ENCODE measurements at regions not wholly inside any gene's neighbourhood (a gene's known extent, or its start where the extent isn't known, plus 50 kb on each side); places are given as distances from the start of the nearest gene placed in this dataset.
"Not testable (repeated sequence)": the region's sequence is repeated elsewhere in the genome, so short reads cannot be mapped to it uniquely, and the experiment has no call there.

DNA sequence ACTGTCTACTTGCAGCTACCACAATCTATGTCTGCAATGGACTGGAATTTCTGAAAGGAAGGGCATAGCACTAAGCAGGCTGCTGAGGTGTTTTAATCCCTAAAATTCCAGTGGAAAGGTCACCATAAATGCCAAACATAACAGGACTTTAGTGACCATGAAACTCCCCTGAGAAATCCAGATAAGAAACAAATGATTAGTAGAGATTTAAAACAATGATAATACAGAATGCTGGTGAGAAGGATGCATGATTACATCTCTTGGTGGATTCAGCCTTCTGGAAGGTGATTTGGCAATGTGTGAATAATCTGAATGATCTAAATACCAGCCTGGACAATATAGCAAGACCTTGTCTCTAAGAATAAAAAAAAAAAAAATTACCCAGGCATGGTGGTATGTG is 475.0 kb upstream of the CBLB start:
- no peak for DNase-seq (ENCODE audit: low read depth)

DNA sequence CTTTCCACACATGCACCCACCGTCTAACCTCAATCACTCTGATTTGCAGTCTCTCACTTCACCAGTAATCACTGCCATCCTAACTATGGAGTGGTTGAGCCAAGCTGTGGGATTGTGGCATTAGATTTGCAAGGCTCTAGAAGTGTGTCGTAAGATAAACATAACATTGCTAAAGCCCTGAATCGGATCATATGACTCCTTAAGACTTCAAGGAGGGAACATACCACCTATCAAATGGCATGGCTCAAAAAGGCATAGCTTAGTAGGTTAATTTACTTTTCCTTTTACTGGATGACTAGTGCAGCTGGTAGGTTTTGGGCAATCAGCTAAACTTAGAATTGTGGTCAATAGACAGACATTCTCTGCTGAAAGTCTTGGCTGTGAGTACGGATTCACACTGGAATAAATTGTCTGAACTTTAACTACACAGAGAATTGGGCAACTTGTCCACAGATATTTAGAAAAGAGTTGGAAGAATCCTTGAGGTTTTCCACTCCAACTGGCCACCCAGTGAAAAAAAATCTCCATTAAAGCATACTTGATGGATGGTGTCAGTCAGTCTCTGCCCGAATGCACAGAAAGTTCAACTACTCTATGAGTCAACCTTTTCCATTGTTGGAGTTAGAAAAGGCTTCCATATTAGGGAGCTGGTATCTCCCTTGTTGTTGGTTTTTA is 476.7 kb upstream of the CBLB start:
- peak; percentile 100 for DNase-seq (ENCODE audit: low read depth)

DNA sequence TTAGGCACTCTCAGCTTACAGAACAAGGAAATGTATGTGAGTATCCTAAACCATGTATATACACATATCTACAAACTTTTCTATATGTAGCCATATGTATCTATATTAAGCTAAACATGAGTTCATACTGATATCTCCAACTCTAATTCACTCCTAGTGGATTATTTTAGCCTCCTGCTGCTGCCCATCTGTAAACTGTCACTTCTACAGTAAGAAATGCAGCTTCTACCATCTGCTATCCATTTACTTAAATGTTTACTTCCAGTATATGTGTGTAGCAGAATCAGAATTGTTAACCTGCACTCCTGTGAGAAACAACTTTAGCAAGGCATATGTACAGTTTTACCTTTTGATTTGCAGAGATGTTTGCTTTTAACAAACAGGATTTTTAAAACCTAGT is 478.5 kb upstream of the CBLB start:
- no peak for DNase-seq (ENCODE audit: low read depth)

DNA sequence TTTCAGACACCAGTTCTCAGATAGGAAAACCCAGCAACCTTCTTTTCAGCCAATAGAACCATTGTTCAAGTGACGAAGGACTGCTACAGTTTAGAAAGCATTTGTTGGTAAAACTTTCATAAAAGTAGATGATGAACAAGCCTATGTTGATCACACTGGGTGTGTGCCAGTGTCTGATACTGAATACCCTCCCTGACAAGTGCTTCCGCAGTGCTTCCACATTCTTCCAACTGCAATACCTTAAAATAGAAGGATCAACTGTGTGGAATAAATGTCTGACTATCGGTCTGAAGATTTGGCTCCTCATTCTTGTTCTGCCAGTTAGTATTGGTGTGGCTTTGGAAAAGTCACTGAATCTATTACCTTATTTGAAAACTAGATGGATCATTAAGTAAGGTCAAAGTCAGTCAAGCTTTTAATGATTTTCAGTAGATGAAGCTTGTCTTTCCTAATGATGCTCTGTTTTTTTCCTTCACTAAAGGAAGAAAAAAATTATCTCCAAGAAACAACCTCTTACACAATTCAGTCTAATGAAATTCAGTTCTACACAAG is 479.4 kb upstream of the CBLB start:
- DNase-seq (ENCODE audit: low read depth): peak; percentile 95

DNA sequence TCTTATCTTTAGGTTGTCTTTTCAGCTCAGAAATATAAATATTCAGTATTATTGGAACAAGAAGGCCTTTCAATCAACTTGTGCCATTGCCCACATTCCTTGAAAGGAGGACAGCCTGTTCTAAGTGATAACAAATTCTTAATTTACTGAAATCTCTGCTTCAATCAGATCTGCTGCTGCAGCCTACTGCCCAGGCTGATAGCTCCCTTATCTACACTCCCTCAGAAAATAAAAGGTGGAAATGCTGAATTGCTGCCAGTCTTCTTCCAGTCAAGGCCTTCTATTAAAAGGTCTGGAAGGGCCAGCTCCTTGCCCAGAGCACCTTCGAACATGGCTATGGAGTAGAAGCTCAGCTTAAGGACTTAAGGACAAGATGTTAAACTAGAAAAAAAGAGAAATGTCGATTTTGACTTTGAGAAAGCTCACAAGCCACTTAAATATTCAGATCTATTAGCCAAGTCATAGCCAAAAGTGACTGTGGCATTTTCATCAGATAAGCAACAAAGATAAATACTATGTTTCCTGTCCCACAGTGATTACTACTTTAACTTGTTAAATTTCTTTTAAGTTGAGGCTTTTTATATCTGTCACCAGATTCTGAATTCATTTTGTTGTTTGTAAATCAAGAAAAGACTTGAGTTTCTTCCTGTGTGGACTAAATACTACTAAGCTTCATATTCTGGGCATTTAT is 480.5 kb upstream of the CBLB start:
- DNase-seq (ENCODE audit: low read depth): no peak

DNA sequence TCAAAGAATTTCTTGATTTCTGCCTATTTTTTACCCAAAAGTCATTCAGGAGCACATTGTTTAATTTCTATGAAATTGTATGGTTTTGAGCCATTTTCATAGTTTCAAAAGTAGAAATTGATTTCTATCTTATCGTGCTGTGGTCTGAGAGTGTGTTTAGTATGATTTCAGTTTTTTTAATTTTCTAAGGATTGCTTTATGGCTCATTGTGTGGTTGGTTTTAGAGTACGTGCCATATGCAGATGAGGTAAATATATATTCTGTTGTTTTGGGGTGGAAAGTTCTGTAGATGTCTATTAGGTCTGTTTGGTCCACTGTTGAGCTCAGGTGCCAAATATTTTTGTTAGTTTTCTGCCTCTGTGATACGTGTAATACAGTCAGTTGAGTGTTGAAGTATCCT is 487.1 kb upstream of the CBLB start:
- no peak for DNase-seq (ENCODE audit: low read depth)

DNA sequence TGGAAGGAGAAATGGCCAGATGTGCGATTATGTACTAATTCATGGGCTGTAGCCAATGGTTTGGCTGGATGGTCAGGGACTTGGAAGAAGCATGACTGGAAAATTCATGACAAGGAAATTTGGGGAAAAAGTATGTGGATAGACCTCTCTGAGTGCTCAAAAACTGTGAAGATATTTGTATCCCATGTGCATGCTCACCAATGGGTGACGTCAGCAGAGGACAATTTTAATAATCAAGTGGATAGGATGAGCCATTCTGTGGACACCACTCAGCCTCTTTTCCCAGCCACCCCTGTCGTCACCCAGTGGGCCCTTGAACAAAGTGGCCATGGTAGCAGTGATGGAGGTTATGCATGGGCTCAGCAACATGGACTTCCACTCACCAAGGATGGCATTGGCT is 490.9 kb upstream of the CBLB start:
- DNase-seq (ENCODE audit: low read depth): no peak

DNA sequence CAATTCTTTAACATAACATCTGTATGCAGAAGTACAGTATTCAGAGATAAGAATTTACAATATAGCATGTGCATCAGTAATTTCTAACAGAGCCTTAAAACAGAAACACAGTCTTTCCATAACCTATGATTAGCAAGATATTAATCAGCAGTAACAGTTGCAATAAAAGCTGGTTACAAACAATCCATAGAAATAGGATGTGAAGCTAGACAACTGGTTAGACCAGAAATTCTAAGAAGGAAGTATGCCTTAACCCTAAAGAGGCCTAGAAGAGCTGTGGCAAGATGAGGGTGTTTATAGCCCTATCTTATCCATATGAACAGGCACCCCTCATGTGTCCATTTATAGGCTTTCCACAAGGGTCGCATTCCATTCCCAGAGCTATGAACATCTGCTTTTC is 492.1 kb upstream of the CBLB start:
- DNase-seq (ENCODE audit: low read depth): not testable (repeated sequence)

DNA sequence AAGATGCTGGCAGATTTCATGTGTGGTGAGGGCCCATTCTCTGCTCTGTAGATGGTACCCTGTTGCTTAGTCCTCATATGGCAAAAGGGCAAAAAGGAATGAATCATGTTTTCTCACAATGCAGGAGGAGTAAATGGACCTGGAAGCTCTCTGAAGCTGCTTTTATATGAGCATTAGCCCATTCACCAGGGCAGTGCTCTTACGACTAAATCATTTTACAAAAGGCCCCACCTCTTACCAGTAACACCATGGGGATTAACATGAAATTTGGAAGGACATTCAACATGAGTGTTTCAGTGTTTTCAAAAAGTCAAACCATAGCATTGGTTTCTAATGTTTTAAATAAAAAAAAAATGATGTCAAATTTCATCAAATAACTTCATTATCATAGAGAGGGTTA is 495.7 kb upstream of the CBLB start:
- DNase-seq (ENCODE audit: low read depth): no peak

DNA sequence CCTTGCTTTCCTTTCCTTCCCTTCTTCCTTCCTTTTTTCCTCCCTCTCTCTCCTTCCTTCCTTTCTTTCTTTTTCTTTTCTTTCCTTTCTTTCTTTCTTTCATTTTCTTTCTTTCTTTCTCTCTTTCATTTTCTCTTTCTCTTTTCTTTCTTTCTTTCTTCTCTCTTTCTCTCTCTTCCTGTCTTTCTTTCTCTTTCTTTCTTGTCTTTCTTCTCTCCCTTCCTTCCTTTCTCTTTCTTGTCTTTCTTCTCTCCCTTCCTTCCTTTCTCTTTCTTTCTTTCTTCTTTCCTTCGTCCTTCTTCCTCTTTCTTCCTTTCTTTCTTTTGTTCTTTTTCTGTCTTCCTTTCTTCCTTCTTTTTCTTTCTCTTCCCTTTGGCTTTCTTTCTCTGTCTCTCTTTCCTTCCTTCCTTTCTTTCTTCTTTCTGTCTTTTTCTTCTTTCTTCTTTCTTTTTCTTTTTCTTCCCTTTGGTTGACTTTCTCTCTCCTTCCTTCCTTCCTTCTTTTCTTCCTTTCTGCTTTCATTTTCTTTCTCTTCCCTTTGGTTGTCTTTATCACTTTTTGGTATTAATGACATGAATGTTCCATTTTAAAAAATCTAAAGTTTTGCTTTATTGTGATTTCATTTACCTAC is 496.4 kb upstream of the CBLB start:
- DNase-seq (ENCODE audit: low read depth): no peak

DNA sequence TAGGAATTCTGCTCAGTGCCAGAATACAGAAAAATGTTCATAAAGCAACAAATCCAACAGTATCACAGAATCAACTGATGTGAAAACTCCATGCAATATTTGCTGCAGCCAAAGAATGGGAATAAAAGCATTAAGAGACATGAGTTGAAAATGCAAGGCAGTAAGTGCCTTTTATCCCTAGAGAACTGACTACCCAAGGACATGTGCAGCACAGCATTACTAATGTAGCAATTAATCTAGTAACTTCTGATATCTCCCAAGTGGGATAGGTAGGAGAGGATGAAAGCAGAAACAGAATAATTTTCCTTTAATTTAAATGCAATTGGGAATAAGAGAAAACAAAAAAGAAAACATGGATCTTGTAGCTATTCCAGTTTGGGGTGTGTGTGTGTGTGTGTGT is 497.5 kb upstream of the CBLB start:
- no peak for DNase-seq (ENCODE audit: low read depth)

DNA sequence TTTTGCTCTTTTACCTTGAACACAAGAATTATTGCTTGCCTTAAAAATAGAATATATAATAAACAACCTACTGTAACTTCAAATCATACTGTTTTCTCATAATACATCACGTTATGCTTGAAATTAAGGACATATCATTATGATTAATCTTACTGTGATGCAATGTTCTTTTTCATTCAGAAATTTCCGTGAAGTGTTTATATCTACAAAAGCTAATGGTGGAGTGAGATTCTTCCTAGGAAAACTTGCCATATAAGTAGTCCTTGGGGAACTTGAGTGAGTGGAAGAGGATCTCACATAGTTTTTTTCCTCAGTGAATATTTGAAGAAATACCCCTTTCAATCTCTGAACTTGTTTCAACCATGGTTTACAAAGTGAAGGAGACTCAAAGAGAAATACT is 498.7 kb upstream of the CBLB start:
- no peak for DNase-seq (ENCODE audit: low read depth)

DNA sequence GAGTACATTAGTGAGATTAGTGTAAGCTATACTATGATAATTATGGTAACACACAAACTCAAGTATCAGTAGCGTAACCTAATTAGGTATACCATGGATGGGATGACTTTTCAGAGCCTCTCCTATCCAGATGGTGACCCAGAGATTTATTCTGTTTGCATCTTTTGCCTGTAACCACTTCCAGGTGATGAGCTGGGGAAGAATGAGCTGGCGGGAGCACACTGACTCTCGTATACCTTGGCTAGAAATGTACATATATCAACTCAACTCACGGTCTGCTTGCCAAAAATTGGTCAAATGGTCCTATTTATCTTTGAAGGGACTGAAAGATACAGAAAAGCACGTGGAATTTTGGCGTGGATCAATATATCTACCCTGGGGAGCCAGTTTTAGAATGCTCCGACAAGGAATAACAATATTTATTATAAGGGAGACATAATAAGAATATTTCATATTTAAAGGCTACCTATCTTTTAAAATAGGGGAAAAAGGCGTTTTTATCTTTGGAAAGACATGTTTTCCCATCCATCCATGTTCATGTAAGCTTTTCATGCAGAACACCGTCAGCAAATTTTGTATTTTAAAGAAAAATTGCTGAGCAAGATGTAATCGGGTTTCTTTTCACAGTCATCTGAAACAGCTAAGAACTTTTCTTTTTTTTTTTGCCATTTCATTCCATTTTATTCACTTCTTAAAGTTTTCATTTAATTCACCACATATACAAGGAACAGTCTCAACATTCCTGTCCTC is 502.6 kb upstream of the CBLB start:
- DNase-seq (ENCODE audit: low read depth): no peak

DNA sequence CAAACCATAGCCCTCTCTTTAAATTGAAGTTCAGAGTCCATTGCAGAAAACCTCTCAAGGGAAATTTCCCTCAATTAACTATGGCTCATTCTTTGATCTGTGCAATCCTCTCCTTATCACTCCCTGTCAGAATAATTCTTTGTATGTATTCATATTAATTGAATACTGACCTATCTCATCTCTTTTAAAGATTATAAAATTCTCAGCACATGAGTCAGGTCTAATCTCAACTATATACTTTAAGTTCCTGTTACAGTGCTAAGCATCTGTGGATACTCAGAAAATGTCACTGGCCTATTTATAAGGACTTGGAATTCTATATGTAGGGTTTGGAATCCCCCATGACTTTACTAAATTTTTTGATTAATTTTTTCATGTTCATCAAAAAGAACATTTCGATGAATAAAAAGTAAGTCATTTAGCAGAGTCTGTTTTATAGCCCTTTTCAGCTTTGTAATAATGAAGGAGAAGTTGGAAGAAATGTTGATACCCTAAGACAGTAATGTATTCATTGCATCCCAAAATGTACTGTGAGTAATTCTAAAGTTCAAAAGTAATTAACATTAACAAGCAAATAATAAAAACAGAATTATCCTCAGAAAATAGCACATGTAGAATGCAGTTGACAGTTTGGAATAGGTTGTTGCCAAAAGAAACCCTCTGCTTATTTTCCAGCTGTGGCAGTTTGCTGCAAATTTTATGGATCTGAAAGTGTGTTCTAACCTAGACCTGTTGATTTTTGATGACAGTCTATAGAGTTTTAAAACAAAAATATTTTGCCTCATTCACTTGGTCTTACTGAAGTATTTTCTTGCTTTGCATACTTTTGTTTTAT is 503.4 kb upstream of the CBLB start:
- no peak for DNase-seq (ENCODE audit: low read depth)

DNA sequence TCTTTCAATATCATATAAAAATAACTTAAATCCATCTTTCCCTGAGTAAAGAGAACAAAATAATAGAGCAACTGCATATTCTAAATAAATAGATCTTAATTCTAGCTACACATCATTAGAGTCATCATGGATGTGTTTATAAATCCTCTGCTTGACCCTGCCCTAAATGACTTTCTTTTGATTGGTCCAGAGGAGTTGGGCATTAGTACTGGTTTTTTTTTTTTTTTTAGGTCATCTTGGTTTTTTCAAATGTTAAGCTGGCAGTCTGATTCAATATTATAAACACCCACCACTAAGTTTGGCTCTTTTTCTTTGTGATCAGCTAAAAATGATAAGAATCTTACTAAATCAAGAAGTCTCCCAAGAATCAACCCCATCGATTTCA is 504.0 kb upstream of the CBLB start:
- no peak for DNase-seq (ENCODE audit: low read depth)

DNA sequence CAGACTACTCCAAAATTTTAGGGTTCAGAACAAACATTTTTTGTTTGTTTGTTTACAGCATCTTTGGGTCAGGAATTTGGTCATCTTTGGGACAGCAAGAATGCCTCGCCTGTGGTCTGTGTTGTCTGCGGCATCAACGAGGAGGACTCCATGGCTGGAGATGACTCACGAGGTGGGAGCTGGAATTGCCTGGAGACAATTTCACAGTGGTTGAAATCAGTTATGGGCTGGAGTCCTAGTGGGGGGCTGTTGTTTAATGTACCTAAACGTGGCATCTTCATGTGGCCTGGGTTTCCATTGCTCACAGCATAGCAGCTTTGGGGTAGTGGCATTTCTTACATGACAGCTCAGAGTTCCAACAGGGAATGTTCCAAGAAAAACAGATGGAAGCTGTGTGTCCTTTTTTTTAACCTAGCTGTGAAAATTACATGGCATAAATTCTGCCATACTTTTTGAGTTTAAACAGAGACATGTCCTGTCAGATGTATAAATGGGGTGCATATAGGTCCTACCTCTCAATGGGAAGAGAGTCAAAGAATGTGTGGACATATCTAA is 507.3 kb upstream of the CBLB start:
- no peak for DNase-seq (ENCODE audit: low read depth)

DNA sequence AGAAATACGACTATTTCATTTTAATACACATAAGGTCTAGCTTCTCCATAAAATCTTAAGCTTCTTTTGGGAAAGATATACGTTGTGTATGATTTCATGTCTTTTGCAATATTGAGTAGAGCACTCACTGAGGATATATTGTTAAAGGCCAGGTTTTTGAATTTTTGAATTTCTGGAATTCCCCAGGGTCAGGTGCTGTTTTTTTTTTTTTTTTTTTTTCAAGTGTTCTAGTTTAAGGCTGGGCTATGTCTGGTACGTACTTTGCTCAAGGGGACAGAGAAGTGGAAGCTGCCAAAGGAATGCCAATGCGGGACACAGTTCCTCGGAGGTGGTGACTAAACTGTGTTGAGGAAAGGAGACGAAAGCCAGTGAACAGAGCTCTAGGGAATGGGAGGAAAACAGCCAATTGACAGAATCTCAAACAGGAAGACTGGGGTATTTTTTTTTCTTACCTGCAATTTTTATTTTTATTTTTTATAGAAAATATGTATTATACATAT is 510.5 kb upstream of the CBLB start:
- peak; percentile 78 for DNase-seq (ENCODE audit: low read depth)

DNA sequence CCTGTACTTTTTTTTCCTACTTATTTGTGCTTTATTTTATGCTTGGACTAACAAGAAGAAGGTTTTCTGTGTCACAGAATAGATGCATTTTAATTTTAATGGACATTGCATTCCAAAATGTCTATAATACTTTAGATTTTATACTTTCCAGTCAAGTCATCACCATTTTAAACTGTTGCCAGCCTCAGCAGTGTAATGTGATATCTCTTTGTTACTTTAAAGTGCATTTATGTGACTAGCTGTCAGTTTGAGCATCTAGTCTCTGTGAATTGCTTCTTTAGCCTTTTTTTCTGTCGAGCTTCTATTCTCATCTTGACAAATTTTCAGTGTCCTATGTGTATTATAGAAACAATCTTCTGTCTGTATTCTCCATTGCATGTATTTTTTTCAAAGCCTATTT is 511.4 kb upstream of the CBLB start:
- no peak for DNase-seq (ENCODE audit: low read depth)

DNA sequence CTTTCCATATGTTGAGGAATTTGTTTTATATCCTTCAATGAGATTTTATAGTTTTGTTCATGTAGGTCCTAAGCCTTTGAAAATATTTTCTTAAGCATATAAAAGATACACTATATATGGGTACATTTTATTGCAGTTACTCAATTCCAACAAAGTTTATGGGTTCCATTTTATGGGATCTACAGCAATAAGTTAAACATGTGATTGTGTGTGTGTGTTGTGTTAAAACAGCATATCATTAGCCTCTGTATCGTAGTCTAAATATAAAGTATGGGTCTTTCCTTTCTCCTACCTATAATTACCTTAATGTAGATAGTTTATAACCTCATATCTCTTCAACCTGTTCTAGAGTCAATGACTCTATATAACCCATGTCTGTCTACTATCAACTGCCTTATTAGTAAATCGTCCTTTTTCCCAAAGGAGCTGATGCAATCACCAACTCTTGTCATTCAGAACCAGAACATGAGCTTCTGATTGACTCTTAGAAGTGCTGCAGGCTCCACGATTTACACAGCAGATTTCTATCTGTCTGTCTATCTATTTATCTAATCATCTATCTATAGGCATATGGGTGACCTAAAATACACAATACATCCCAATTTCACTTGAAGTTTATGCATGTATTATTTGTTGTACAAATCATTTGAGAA is 512.6 kb upstream of the CBLB start:
- DNase-seq (ENCODE audit: low read depth): no peak

DNA sequence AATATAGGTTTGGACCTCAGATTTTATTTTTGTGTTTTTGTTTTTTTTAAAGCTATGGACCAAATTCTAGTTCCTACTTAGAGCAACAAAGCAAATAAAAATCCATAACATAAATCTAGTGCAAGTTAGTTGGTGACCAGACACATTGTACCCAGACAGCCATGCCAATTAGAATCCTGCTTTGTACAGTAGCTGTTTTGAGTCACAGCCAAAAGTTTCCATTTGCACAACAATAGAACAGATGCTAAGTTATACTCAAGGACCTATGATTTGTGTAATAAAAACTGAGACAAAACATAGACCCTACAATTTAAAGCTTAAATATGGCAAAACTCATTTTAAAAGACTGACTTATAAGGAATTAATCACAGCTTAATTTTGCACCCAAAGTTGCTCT is 513.1 kb upstream of the CBLB start:
- no peak for DNase-seq (ENCODE audit: low read depth)

DNA sequence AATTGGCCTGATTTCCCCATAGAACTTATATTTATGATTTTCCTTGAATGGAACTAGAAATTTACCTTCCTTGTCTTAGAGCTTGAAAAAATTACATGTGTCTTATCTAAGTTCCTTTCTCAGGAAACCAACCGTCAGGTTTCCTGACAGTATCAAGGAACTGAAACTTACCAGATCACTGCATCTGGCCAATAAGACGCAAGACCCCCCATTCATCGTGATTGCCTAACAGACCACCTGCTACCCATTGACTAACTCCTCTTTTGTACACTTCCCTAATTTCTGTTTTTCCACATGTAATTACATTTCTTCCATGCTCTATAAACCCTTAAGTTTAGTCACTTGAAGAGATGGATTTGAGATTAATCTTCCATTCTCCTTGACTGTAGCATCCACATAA is 517.2 kb upstream of the CBLB start:
- no peak for DNase-seq (ENCODE audit: low read depth)
